ENCODE measurements at regions not wholly inside any gene's neighbourhood (a gene's known extent, or its start where the extent isn't known, plus 50 kb on each side); places are given as distances from the start of the nearest gene placed in this dataset.
A peak's percentile ranks its signal among the peaks of the same experiment; 100 is the strongest.

- H3K27me3 Mint-ChIP-seq = peaks cover 16% of the 10 kb centered on the region
- H3K4me3 Mint-ChIP-seq = peak overlapping the region; percentile 21
- ATAC-seq (ENCODE audit: low read depth) = peak; percentile 37
- H3K9me3 Mint-ChIP-seq = no peaks in the 10 kb centered on the region
- no peaks in the 10 kb centered on the region for H3K36me3 Mint-ChIP-seq
- H3K4me1 Mint-ChIP-seq = peaks cover 2% of the 10 kb centered on the region
- peak; percentile 32 to 63 for DNase-seq (ENCODE audit: low spot score in 2 of 2)
- H3K27ac Mint-ChIP-seq = no peak overlapping the region
These were observed 226.8 kb upstream of the IGF1R start for GRCh38 chr15:98421419-98422129.

GRCh38 chr15:98422130-98422478 lies 226.2 kb upstream of the IGF1R start:
- Mint-ChIP-seq H3K36me3 (no peaks in the 10 kb centered on the region), H3K27ac (no peak overlapping the region), H3K9me3 (no peaks in the 10 kb centered on the region), H3K4me3 (no peak overlapping the region), H3K4me1 (peaks cover 2% of the 10 kb centered on the region), H3K27me3 (peaks cover 16% of the 10 kb centered on the region)
- DNase-seq (ENCODE audit: low spot score in 2 of 2) (no peak), ATAC-seq (ENCODE audit: low read depth) (no peak)

GRCh38 chr15:98425173-98425572 lies 223.2 kb upstream of the IGF1R start:
- H3K27me3 Mint-ChIP-seq = peaks cover 32% of the 10 kb centered on the region
- no peak for ATAC-seq (ENCODE audit: low read depth)
- H3K4me3 Mint-ChIP-seq = no peak overlapping the region
- H3K27ac Mint-ChIP-seq = no peak overlapping the region
- peaks cover 4% of the 10 kb centered on the region for H3K4me1 Mint-ChIP-seq
- H3K9me3 Mint-ChIP-seq = no peaks in the 10 kb centered on the region
- H3K36me3 Mint-ChIP-seq = no peaks in the 10 kb centered on the region
- no peak for DNase-seq (ENCODE audit: low spot score in 2 of 2)

- Mint-ChIP-seq H3K9me3 (no peaks in the 10 kb centered on the region), H3K4me1 (peaks cover 2% of the 10 kb centered on the region), H3K27me3 (peaks cover 29% of the 10 kb centered on the region), H3K36me3 (no peaks in the 10 kb centered on the region), H3K4me3 (no peak overlapping the region), H3K27ac (no peak overlapping the region)
- DNase-seq (ENCODE audit: low spot score in 2 of 2) = no peak
- ATAC-seq (ENCODE audit: low read depth) = no peak
These were observed 221.0 kb upstream of the IGF1R start for GRCh38 chr15:98427321-98427720.

GRCh38 chr15:98428253-98428989 lies 219.9 kb upstream of the IGF1R start:
- ATAC-seq (ENCODE audit: low read depth) (peak; percentile 57), DNase-seq (ENCODE audit: low spot score in 2 of 2) (peak; percentile 27 to 63)
- H3K9me3 Mint-ChIP-seq = no peaks in the 10 kb centered on the region
- H3K4me3 Mint-ChIP-seq = peak overlapping the region; percentile 25
- no peak overlapping the region for H3K27ac Mint-ChIP-seq
- no peaks in the 10 kb centered on the region for H3K36me3 Mint-ChIP-seq
- H3K27me3 Mint-ChIP-seq = peaks cover 24% of the 10 kb centered on the region
- H3K4me1 Mint-ChIP-seq = peaks cover 2% of the 10 kb centered on the region

GRCh38 chr15:98431171-98431570 lies 217.2 kb upstream of the IGF1R start:
- ATAC-seq (ENCODE audit: low read depth) = no peak
- Mint-ChIP-seq H3K4me1 (peaks cover 2% of the 10 kb centered on the region), H3K9me3 (no peaks in the 10 kb centered on the region), H3K4me3 (no peak overlapping the region), H3K27me3 (peaks cover 22% of the 10 kb centered on the region), H3K36me3 (no peaks in the 10 kb centered on the region), H3K27ac (no peak overlapping the region)
- no peak for DNase-seq (ENCODE audit: low spot score in 2 of 2)

- no peak for DNase-seq (ENCODE audit: low spot score in 2 of 2)
- Mint-ChIP-seq H3K4me1 (no peaks in the 10 kb centered on the region), H3K27ac (no peak overlapping the region), H3K27me3 (peaks cover 20% of the 10 kb centered on the region), H3K9me3 (peaks cover 6% of the 10 kb centered on the region), H3K4me3 (no peak overlapping the region), H3K36me3 (no peaks in the 10 kb centered on the region)
- no peak for ATAC-seq (ENCODE audit: low read depth)
These were observed 215.0 kb upstream of the IGF1R start for GRCh38 chr15:98433346-98433745.

GRCh38 chr15:98433856-98434255 lies 214.5 kb upstream of the IGF1R start:
- Mint-ChIP-seq H3K9me3 (peaks cover 6% of the 10 kb centered on the region), H3K4me3 (no peak overlapping the region), H3K36me3 (no peaks in the 10 kb centered on the region), H3K27me3 (peaks cover 19% of the 10 kb centered on the region), H3K27ac (no peak overlapping the region), H3K4me1 (no peaks in the 10 kb centered on the region)
- DNase-seq (ENCODE audit: low spot score in 2 of 2) = no peak
- no peak for ATAC-seq (ENCODE audit: low read depth)

- H3K27me3 Mint-ChIP-seq = peaks cover 7% of the 10 kb centered on the region
- H3K4me1 Mint-ChIP-seq = peaks cover 10% of the 10 kb centered on the region
- no peak for ATAC-seq (ENCODE audit: low read depth)
- DNase-seq (ENCODE audit: low spot score in 2 of 2) = no peak
- no peaks in the 10 kb centered on the region for H3K36me3 Mint-ChIP-seq
- H3K4me3 Mint-ChIP-seq = no peak overlapping the region
- H3K27ac Mint-ChIP-seq = no peak overlapping the region
- peaks cover 6% of the 10 kb centered on the region for H3K9me3 Mint-ChIP-seq
These were observed 210.6 kb upstream of the IGF1R start for GRCh38 chr15:98437752-98438151.

GRCh38 chr15:98438326-98438725 lies 210.0 kb upstream of the IGF1R start:
- Mint-ChIP-seq H3K4me3 (no peak overlapping the region), H3K9me3 (peaks cover 6% of the 10 kb centered on the region), H3K27me3 (peaks cover 7% of the 10 kb centered on the region), H3K36me3 (no peaks in the 10 kb centered on the region), H3K27ac (no peak overlapping the region), H3K4me1 (peaks cover 10% of the 10 kb centered on the region)
- no peak for DNase-seq (ENCODE audit: low spot score in 2 of 2)
- ATAC-seq (ENCODE audit: low read depth) = no peak

GRCh38 chr15:98438907-98439306 lies 209.4 kb upstream of the IGF1R start:
- Mint-ChIP-seq H3K9me3 (peaks cover 6% of the 10 kb centered on the region), H3K27ac (no peak overlapping the region), H3K4me1 (peaks cover 10% of the 10 kb centered on the region), H3K27me3 (peaks cover 7% of the 10 kb centered on the region), H3K4me3 (no peak overlapping the region), H3K36me3 (no peaks in the 10 kb centered on the region)
- no peak for DNase-seq (ENCODE audit: low spot score in 2 of 2)
- ATAC-seq (ENCODE audit: low read depth) = no peak

- Mint-ChIP-seq H3K27me3 (peaks cover 7% of the 10 kb centered on the region), H3K27ac (no peak overlapping the region), H3K36me3 (no peaks in the 10 kb centered on the region), H3K9me3 (peaks cover 6% of the 10 kb centered on the region), H3K4me3 (no peak overlapping the region), H3K4me1 (peaks cover 10% of the 10 kb centered on the region)
- ATAC-seq (ENCODE audit: low read depth) (no peak), DNase-seq (ENCODE audit: low spot score in 2 of 2) (no peak)
These were observed 208.8 kb upstream of the IGF1R start for GRCh38 chr15:98439523-98439942.

- Mint-ChIP-seq H3K4me1 (peaks cover 10% of the 10 kb centered on the region), H3K27ac (no peak overlapping the region), H3K36me3 (no peaks in the 10 kb centered on the region), H3K9me3 (peaks cover 6% of the 10 kb centered on the region), H3K4me3 (no peak overlapping the region), H3K27me3 (peaks cover 7% of the 10 kb centered on the region)
- peak; percentile 76 for ATAC-seq (ENCODE audit: low read depth)
- no peak for DNase-seq (ENCODE audit: low spot score in 2 of 2)
These were observed 207.4 kb upstream of the IGF1R start for GRCh38 chr15:98440917-98441316.

- ATAC-seq (ENCODE audit: low read depth) (no peak), DNase-seq (ENCODE audit: low spot score in 2 of 2) (no peak)
- Mint-ChIP-seq H3K36me3 (no peaks in the 10 kb centered on the region), H3K27ac (no peak overlapping the region), H3K27me3 (peaks cover 11% of the 10 kb centered on the region), H3K9me3 (peaks cover 6% of the 10 kb centered on the region), H3K4me3 (no peak overlapping the region), H3K4me1 (peaks cover 10% of the 10 kb centered on the region)
These were observed 206.7 kb upstream of the IGF1R start for GRCh38 chr15:98441599-98441998.

All from memory B cell (primary cell).